ENCODE measurements at regions not wholly inside any gene's neighbourhood (a gene's known extent, or its start where the extent isn't known, plus 50 kb on each side); places are given as distances from the start of the nearest gene placed in this dataset.
A peak's percentile ranks its signal among the peaks of the same experiment; 100 is the strongest.

GRCh38 chr9:89234205-89235067, 55.8 kb upstream of the SHC3 start:
- Mint-ChIP-seq H3K9me3 (peaks cover 16% of the 10 kb centered on the region), H3K4me3 (peak overlapping the region; percentile 76), H3K36me3 (ENCODE audit: low read depth) (no peaks in the 10 kb centered on the region), H3K4me1 (peaks cover 8% of the 10 kb centered on the region), H3K27ac (no peak overlapping the region), H3K27me3 (ENCODE audit: low read depth, poor library complexity) (peaks cover 49% of the 10 kb centered on the region)
- DNase-seq: peak; percentile 36
- TF ChIP-seq CTCF (IDR thresholded peaks at IDR 0.05): no peak

- peaks cover 2% of the 10 kb centered on the region for H3K9me3 Mint-ChIP-seq
- no peaks in the 10 kb centered on the region for H3K36me3 Mint-ChIP-seq (ENCODE audit: low read depth)
- H3K4me1 Mint-ChIP-seq: peaks cover 8% of the 10 kb centered on the region
- no peak overlapping the region for H3K27ac Mint-ChIP-seq
- H3K4me3 Mint-ChIP-seq: no peak overlapping the region
- no peak for TF ChIP-seq CTCF (IDR thresholded peaks at IDR 0.05)
- H3K27me3 Mint-ChIP-seq (ENCODE audit: low read depth, poor library complexity): peaks cover 60% of the 10 kb centered on the region
- DNase-seq: no peak
Measured at GRCh38 chr9:89236955-89237573, 58.4 kb upstream of the SHC3 start.

GRCh38 chr9:89238424-89238823, 59.8 kb upstream of the SHC3 start:
- peaks cover 53% of the 10 kb centered on the region for H3K27me3 Mint-ChIP-seq (ENCODE audit: low read depth, poor library complexity)
- H3K36me3 Mint-ChIP-seq (ENCODE audit: low read depth): no peaks in the 10 kb centered on the region
- TF ChIP-seq CTCF (IDR thresholded peaks at IDR 0.05): no peak
- peaks cover 8% of the 10 kb centered on the region for H3K4me1 Mint-ChIP-seq
- H3K27ac Mint-ChIP-seq: no peak overlapping the region
- H3K9me3 Mint-ChIP-seq: no peaks in the 10 kb centered on the region
- H3K4me3 Mint-ChIP-seq: no peak overlapping the region
- DNase-seq: no peak

GRCh38 chr9:89243296-89244061, 64.9 kb upstream of the SHC3 start:
- peaks cover 21% of the 10 kb centered on the region for H3K27me3 Mint-ChIP-seq (ENCODE audit: low read depth, poor library complexity)
- H3K27ac Mint-ChIP-seq: no peak overlapping the region
- no peak overlapping the region for H3K4me3 Mint-ChIP-seq
- H3K4me1 Mint-ChIP-seq: no peaks in the 10 kb centered on the region
- no peaks in the 10 kb centered on the region for H3K36me3 Mint-ChIP-seq (ENCODE audit: low read depth)
- TF ChIP-seq CTCF (IDR thresholded peaks at IDR 0.05): no peak
- H3K9me3 Mint-ChIP-seq: no peaks in the 10 kb centered on the region
- no peak for DNase-seq

GRCh38 chr9:89246840-89247239, 64.2 kb upstream of the CKS2 start:
- H3K27ac Mint-ChIP-seq: no peak overlapping the region
- no peak overlapping the region for H3K4me3 Mint-ChIP-seq
- no peak for TF ChIP-seq CTCF (IDR thresholded peaks at IDR 0.05)
- no peaks in the 10 kb centered on the region for H3K36me3 Mint-ChIP-seq (ENCODE audit: low read depth)
- H3K27me3 Mint-ChIP-seq (ENCODE audit: low read depth, poor library complexity): peaks cover 10% of the 10 kb centered on the region
- DNase-seq: no peak
- peaks cover under 1% of the 10 kb centered on the region for H3K9me3 Mint-ChIP-seq
- H3K4me1 Mint-ChIP-seq: no peaks in the 10 kb centered on the region

Measured in nephron progenitor cell (in vitro differentiated cells).